ENCODE measurements at regions not wholly inside any gene's neighbourhood (a gene's known extent, or its start where the extent isn't known, plus 50 kb on each side); places are given as distances from the start of the nearest gene placed in this dataset.

GRCh38 chr5:91885291-91886265, 502.5 kb upstream of the ARRDC3 start:
- ChIA-PET CTCF (no interaction called here), POLR2A (no interaction called here)
- TF ChIP-seq CTCF (IDR thresholded peaks at IDR 0.05; ENCODE audit: control extremely low read depth, extremely low read depth, low read depth, missing control alignments) = no peak
- DNase-seq (ENCODE audit: extremely low spot score) = no peak

- no peak for DNase-seq (ENCODE audit: extremely low spot score)
- POLR2A ChIA-PET = no interaction called here
- CTCF ChIA-PET = no interaction called here
- no peak for TF ChIP-seq CTCF (IDR thresholded peaks at IDR 0.05; ENCODE audit: control extremely low read depth, extremely low read depth, low read depth, missing control alignments)
These were observed 500.9 kb upstream of the ARRDC3 start for GRCh38 chr5:91884036-91884435.

GRCh38 chr5:91875196-91875779, 492.2 kb upstream of the ARRDC3 start:
- no peak for TF ChIP-seq CTCF (IDR thresholded peaks at IDR 0.05; ENCODE audit: control extremely low read depth, extremely low read depth, low read depth, missing control alignments)
- ChIA-PET POLR2A (no interaction called here), CTCF (no interaction called here)
- no peak for DNase-seq (ENCODE audit: extremely low spot score)

- TF ChIP-seq CTCF (IDR thresholded peaks at IDR 0.05; ENCODE audit: control extremely low read depth, extremely low read depth, low read depth, missing control alignments) = no peak
- no peak for DNase-seq (ENCODE audit: extremely low spot score)
- CTCF ChIA-PET = no interaction called here
- POLR2A ChIA-PET = no interaction called here
These were observed 484.7 kb upstream of the ARRDC3 start for GRCh38 chr5:91867799-91868198.

- ChIA-PET POLR2A (no interaction called here), CTCF (interaction anchor here (1.1 kb wide), 1 partner anchor 9 kb away, joined by 3 read pairs; no protein-coding TSS in a partner anchor)
- no peak for TF ChIP-seq CTCF (IDR thresholded peaks at IDR 0.05; ENCODE audit: control extremely low read depth, extremely low read depth, low read depth, missing control alignments)
- DNase-seq (ENCODE audit: extremely low spot score) = no peak
These were observed 482.8 kb upstream of the ARRDC3 start for GRCh38 chr5:91865915-91866314.

- ChIA-PET POLR2A (no interaction called here), CTCF (no interaction called here)
- no peak for DNase-seq (ENCODE audit: extremely low spot score)
- TF ChIP-seq CTCF (IDR thresholded peaks at IDR 0.05; ENCODE audit: control extremely low read depth, extremely low read depth, low read depth, missing control alignments) = no peak
These were observed 481.8 kb upstream of the ARRDC3 start for GRCh38 chr5:91864962-91865361.

All from GM10248 (cell line).